GM23338 (cell line): ENCODE measurements at regions not wholly inside any gene's neighbourhood (a gene's known extent, or its start where the extent isn't known, plus 50 kb on each side); places are given as distances from the start of the nearest gene placed in this dataset.

Experiments
- CREB1 ChIP-seq: fragments of 250-450 bp; sonication (Bioruptor Pico); IDR thresholded peaks from 2 replicates; pipeline ENCODE4 v1.5.0; 2020; ENCODE audit warnings: low read depth, mild to moderate bottlenecking, moderate library complexity
- CTCF ChIP-seq, 2 experiments: fragments of 200-600 bp in 1 of 2; sonication (generic) in 1 of 2; conservative IDR thresholded peaks; 2 replicates each; pipeline versions ENCODE4 v1.5.1 to v1.6.1; 2016 to 2017; ENCODE audit warnings: antibody characterized with exemption in 2 of 2, low read depth in 2 of 2, mild to moderate bottlenecking in 2 of 2, moderate library complexity in 1 of 2
- EZH2 ChIP-seq: fragments of 200-600 bp; sonication (generic); IDR thresholded peaks from one replicate; pipeline ENCODE4 v1.8.0; 2017; ENCODE audit warnings: antibody characterized with exemption, mild to moderate bottlenecking, low read depth; ENCODE audit not compliant: unreplicated experiment
- EZH2phosphoT487 ChIP-seq: fragments of 200-600 bp; sonication (generic); IDR thresholded peaks from one replicate; pipeline ENCODE4 v1.8.1; 2018; ENCODE audit warnings: antibody characterized with exemption; ENCODE audit not compliant: unreplicated experiment
- JUNB ChIP-seq: IDR thresholded peaks from one replicate; pipeline ENCODE4 v1.6.1; 2016; ENCODE audit warnings: antibody characterized with exemption; ENCODE audit not compliant: unreplicated experiment
- NANOG ChIP-seq: IDR thresholded peaks from 2 replicates; pipeline ENCODE4 v1.6.1; 2016; ENCODE audit warnings: antibody characterized with exemption, borderline replicate concordance
- POLR2AphosphoS5 ChIP-seq: IDR thresholded peaks from 2 replicates; pipeline ENCODE4 v1.6.1; 2016; ENCODE audit warnings: antibody characterized with exemption, low read depth
- REST ChIP-seq: IDR thresholded peaks from one replicate; pipeline ENCODE4 v1.6.1; 2018; ENCODE audit warnings: antibody characterized with exemption; ENCODE audit not compliant: unreplicated experiment
- STAT1 ChIP-seq: IDR thresholded peaks from one replicate; pipeline ENCODE4 v1.6.1; 2016; ENCODE audit warnings: antibody characterized with exemption; ENCODE audit not compliant: unreplicated experiment
- ZNF114 ChIP-seq: fragments of 250-450 bp; sonication (Bioruptor Pico); IDR thresholded peaks from 2 replicates; pipeline ENCODE4 v1.5.0; 2020; ENCODE audit warnings: mild to moderate bottlenecking, moderate library complexity
- ZNF331 ChIP-seq: fragments of 250-450 bp; sonication (Bioruptor Pico); IDR thresholded peaks from 2 replicates; pipeline ENCODE4 v1.5.0; 2020; ENCODE audit warnings: low read depth, mild to moderate bottlenecking, moderate library complexity
- ZNF462 ChIP-seq: fragments of 250-450 bp; sonication (Bioruptor Pico); IDR thresholded peaks from 2 replicates; pipeline ENCODE4 v1.5.0; 2020; ENCODE audit warnings: mild to moderate bottlenecking, moderate library complexity
- TF ChIP-seq, protein P1 (sequence below): IDR thresholded peaks from 2 replicates; pipeline ENCODE4 v1.6.1; 2016; ENCODE audit warnings: antibody characterized with exemption

GRCh38 chr3:177553012-177553411 lies 355.7 kb upstream of the TBL1XR1 start:
- TF ChIP-seq CTCF (conservative IDR thresholded peaks at IDR 0.05; ENCODE audit: low read depth in 2 of 2) (no peak), EZH2 (no peak), REST (no peak), POLR2AphosphoS5 (no peak), JUNB (no peak), EZH2phosphoT487 (no peak), CREB1 (CRISPR knock-in tag) (no peak), STAT1 (no peak), ZNF114 (CRISPR knock-in tag) (no peak), ZNF331 (no peak), NANOG (no peak), ZNF462 (CRISPR knock-in tag) (no peak)
- TF ChIP-seq, protein P1, sequence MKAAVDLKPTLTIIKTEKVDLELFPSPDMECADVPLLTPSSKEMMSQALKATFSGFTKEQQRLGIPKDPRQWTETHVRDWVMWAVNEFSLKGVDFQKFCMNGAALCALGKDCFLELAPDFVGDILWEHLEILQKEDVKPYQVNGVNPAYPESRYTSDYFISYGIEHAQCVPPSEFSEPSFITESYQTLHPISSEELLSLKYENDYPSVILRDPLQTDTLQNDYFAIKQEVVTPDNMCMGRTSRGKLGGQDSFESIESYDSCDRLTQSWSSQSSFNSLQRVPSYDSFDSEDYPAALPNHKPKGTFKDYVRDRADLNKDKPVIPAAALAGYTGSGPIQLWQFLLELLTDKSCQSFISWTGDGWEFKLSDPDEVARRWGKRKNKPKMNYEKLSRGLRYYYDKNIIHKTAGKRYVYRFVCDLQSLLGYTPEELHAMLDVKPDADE: no peak
